ENCODE measurements at regions not wholly inside any gene's neighbourhood (a gene's known extent, or its start where the extent isn't known, plus 50 kb on each side); places are given as distances from the start of the nearest gene placed in this dataset.

DNA sequence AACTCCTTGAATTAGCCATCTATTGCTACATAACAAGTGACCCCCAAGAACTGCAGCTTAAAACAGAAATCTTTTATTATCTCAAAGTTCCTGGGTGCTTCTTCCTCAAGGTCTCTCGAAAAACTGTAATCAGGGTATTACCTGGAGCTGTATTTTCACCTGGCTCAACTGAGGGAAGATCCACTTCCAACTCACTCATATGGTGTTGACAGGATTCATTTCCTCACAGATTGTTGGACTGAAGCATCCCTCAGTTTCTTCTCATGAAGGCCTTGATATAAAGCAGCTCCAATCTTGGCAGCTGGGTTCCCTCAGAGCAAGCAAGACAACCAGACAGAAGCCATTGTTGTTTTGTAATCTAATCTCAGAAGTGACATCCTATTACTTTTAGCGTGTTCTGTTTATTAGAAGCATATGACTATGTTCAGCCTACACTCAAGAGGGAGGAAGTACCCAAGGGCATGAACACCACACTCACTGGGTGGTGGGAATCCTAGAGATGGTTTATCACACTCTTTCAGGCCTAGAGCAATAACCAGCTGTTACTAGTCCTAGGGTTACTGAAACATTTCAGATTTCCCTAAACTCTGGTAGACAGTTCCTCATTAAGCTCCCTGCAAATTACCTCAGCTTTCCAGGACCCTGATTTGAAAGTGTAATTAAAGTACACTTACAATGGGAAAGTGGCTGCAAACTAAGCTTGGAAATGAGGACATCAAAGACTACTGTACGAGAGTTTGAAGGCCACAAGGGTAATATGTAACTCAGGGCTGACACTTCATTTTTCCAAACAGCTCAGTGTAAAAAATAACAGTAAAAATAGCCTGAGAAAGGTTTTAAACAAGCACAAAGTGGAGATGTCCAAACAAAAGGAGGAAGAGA is 222.2 kb downstream of the SEC23A start:
- H3K27me3 ChIP-seq (ENCODE audit: control insufficient read depth, insufficient read depth, low read length): no peaks in the 10 kb centered on the region
- H3K4me1 ChIP-seq (ENCODE audit: control insufficient read depth in 2 of 3, insufficient read depth in 2 of 3, low read depth in 1 of 3, low read length in 3 of 3): peaks cover 0 to 4% (median 0%) of the 10 kb centered on the region in 3 donors
- no peak overlapping the region for H3K4me3 ChIP-seq (ENCODE audit: low read length in 3 of 3)
- H3K36me3 ChIP-seq (ENCODE audit: control insufficient read depth in 2 of 3, insufficient read depth in 3 of 3, low read length in 3 of 3): no peaks in the 10 kb centered on the region
- DNase-seq (peak in 2 of 5 donors; percentile 38 to 50), FAIRE-seq (no peak)
- TF ChIP-seq, protein P1, sequence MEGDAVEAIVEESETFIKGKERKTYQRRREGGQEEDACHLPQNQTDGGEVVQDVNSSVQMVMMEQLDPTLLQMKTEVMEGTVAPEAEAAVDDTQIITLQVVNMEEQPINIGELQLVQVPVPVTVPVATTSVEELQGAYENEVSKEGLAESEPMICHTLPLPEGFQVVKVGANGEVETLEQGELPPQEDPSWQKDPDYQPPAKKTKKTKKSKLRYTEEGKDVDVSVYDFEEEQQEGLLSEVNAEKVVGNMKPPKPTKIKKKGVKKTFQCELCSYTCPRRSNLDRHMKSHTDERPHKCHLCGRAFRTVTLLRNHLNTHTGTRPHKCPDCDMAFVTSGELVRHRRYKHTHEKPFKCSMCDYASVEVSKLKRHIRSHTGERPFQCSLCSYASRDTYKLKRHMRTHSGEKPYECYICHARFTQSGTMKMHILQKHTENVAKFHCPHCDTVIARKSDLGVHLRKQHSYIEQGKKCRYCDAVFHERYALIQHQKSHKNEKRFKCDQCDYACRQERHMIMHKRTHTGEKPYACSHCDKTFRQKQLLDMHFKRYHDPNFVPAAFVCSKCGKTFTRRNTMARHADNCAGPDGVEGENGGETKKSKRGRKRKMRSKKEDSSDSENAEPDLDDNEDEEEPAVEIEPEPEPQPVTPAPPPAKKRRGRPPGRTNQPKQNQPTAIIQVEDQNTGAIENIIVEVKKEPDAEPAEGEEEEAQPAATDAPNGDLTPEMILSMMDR (IDR thresholded peaks at IDR 0.05; ENCODE audit: borderline replicate concordance, extremely low read depth, insufficient read depth): no peak
- no peaks in the 10 kb centered on the region for H3K9me3 ChIP-seq (ENCODE audit: control insufficient read depth in 2 of 3, insufficient read depth in 1 of 3, low read length in 3 of 3)
- no peak overlapping the region for H3K9ac ChIP-seq (ENCODE audit: low read length in 3 of 3)
- H3K27ac ChIP-seq (ENCODE audit: low read depth in 2 of 2, low read length in 2 of 2): no peak overlapping the region
- intact Hi-C loops (cut with DNase I): no loop called here

DNA sequence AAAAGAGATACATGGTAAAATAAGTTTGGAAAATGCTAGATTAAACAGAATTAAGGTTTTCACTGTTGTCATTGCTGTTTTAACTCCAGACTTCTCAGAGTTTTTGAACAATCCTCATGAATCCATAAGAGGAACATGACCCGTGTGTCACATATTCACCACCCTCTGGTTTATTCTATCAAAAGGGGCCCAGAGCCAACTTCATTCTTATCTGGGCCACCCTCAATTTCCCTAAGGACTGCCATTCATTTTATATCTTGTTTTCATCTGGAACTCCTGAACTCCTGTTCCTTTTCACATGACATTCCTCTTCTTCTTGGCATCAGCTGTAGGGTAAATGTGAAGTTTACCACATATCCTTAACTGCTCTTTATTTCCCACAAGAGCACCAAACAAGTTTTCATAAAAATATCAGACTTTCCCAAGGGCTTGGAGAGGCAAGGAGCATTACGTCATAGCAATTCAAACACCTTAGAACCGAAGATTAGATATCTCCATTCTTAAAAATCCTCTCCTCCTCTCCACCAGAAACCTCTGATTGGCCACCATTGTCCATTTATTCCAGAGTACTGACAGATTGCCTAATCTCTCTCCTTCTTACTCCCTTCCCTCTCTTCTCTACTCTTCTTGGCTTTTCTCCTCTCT is 225.2 kb downstream of the SEC23A start:
- no peaks in the 10 kb centered on the region for H3K36me3 ChIP-seq (ENCODE audit: control insufficient read depth in 2 of 3, insufficient read depth in 3 of 3, low read length in 3 of 3)
- no peaks in the 10 kb centered on the region for H3K9me3 ChIP-seq (ENCODE audit: control insufficient read depth in 2 of 3, insufficient read depth in 1 of 3, low read length in 3 of 3)
- TF ChIP-seq, protein P1 (IDR thresholded peaks at IDR 0.05; ENCODE audit: borderline replicate concordance, extremely low read depth, insufficient read depth): no peak
- peaks cover 0 to 4% (median 0%) of the 10 kb centered on the region in 3 donors for H3K4me1 ChIP-seq (ENCODE audit: control insufficient read depth in 2 of 3, insufficient read depth in 2 of 3, low read depth in 1 of 3, low read length in 3 of 3)
- no peak overlapping the region for H3K27ac ChIP-seq (ENCODE audit: low read depth in 2 of 2, low read length in 2 of 2)
- H3K27me3 ChIP-seq (ENCODE audit: control insufficient read depth, insufficient read depth, low read length): no peaks in the 10 kb centered on the region
- no peak overlapping the region for H3K4me3 ChIP-seq (ENCODE audit: low read length in 3 of 3)
- FAIRE-seq: no peak
- DNase-seq: no peak
- H3K9ac ChIP-seq (ENCODE audit: low read length in 3 of 3): no peak overlapping the region
- intact Hi-C loops (cut with DNase I): no loop called here

DNA sequence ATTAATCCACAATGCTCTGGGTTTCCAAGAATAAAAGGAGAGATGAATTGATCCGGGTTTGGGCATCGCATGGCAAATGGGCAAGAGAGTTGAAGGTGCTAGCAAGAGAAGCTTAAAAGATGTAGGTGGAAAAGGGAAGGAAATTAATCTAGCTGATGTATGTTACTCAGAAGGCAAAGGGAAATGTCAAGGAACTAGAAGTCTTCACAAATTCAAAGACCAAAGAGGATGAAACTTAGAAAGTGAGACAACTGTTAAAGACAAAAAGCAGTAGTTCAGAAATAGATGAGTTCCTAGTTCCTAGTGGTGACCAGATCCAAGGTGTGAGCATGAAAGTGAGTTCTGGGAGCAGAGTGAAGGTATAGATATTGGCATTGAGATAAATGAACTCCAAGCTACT is 228.3 kb downstream of the SEC23A start:
- Histone ChIP-seq H3K4me1 (ENCODE audit: control insufficient read depth in 2 of 3, insufficient read depth in 2 of 3, low read depth in 1 of 3, low read length in 3 of 3) (no peaks in the 10 kb centered on the region), H3K36me3 (ENCODE audit: control insufficient read depth in 2 of 3, insufficient read depth in 3 of 3, low read length in 3 of 3) (no peaks in the 10 kb centered on the region), H3K9ac (ENCODE audit: low read length in 3 of 3) (no peak overlapping the region), H3K9me3 (ENCODE audit: control insufficient read depth in 2 of 3, insufficient read depth in 1 of 3, low read length in 3 of 3) (no peaks in the 10 kb centered on the region), H3K27ac (ENCODE audit: low read depth in 2 of 2, low read length in 2 of 2) (no peak overlapping the region), H3K27me3 (ENCODE audit: control insufficient read depth, insufficient read depth, low read length) (no peaks in the 10 kb centered on the region), H3K4me3 (ENCODE audit: low read length in 3 of 3) (no peak overlapping the region)
- intact Hi-C loops (cut with DNase I): no loop called here
- FAIRE-seq (no peak), DNase-seq (no peak)
- TF ChIP-seq, protein P1 (IDR thresholded peaks at IDR 0.05; ENCODE audit: borderline replicate concordance, extremely low read depth, insufficient read depth): no peak
